ENCODE measurements at regions not wholly inside any gene's neighbourhood (a gene's known extent, or its start where the extent isn't known, plus 50 kb on each side); places are given as distances from the start of the nearest gene placed in this dataset.

GRCh38 chr2:147224070-147224469, 620.8 kb upstream of the ACVR2A start:
- TF ChIP-seq POLR2AphosphoS5 (IDR thresholded peaks at IDR 0.05; ENCODE audit: low read depth) (no peak), CTCF (IDR thresholded peaks at IDR 0.05; ENCODE audit: insufficient read depth, low read length) (no peak), GABPA (IDR thresholded peaks at IDR 0.05; ENCODE audit: low read depth) (no peak), REST (IDR thresholded peaks at IDR 0.05; ENCODE audit: insufficient replicate concordance, low read depth) (no peak), SPI1 (IDR thresholded peaks at IDR 0.05; ENCODE audit: borderline replicate concordance, low read depth) (no peak)

Data from HL-60 (cell line).